Muscle of leg (tissue), 3 donors: ENCODE measurements at regions not wholly inside any gene's neighbourhood (a gene's known extent, or its start where the extent isn't known, plus 50 kb on each side); places are given as distances from the start of the nearest gene placed in this dataset.

ENCODE experiments used
- DNase-seq: peaks from one replicate; pipeline ENCODE4 v3.0.0; 2013
- H3K27ac ChIP-seq: one replicate; pipeline ENCODE4 v1.5.1; 2013; ENCODE audit warnings: mild to moderate bottlenecking, low read length, control low read depth
- H3K27me3 ChIP-seq: one replicate; pipeline ENCODE4 v1.6.1; 2013; ENCODE audit warnings: low read length; ENCODE audit not compliant: control insufficient read depth, insufficient read depth
- H3K36me3 ChIP-seq: one replicate; pipeline ENCODE4 v1.6.1; 2013; ENCODE audit warnings: low read length; ENCODE audit not compliant: control insufficient read depth, insufficient read depth
- H3K4me1 ChIP-seq: one replicate; pipeline ENCODE4 v1.6.1; 2013; ENCODE audit warnings: low read length; ENCODE audit not compliant: control insufficient read depth, insufficient read depth
- H3K4me3 ChIP-seq: one replicate; pipeline ENCODE4 v1.5.1; 2013; ENCODE audit warnings: low read length, control low read depth
- H3K9me3 ChIP-seq: replicated peaks from 2 replicates; pipeline ENCODE4 v1.6.1; 2013; ENCODE audit warnings: low read depth, low read length; ENCODE audit not compliant: control insufficient read depth
- WGBS: methylation state at CpG from one replicate; pipeline ENCODE4 v1.1.5; 2013; ENCODE audit warnings: missing lambda C conversion rate; ENCODE audit not compliant: insufficient coverage; 5-methylcytosine and 5-hydroxymethylcytosine counted together

DNA sequence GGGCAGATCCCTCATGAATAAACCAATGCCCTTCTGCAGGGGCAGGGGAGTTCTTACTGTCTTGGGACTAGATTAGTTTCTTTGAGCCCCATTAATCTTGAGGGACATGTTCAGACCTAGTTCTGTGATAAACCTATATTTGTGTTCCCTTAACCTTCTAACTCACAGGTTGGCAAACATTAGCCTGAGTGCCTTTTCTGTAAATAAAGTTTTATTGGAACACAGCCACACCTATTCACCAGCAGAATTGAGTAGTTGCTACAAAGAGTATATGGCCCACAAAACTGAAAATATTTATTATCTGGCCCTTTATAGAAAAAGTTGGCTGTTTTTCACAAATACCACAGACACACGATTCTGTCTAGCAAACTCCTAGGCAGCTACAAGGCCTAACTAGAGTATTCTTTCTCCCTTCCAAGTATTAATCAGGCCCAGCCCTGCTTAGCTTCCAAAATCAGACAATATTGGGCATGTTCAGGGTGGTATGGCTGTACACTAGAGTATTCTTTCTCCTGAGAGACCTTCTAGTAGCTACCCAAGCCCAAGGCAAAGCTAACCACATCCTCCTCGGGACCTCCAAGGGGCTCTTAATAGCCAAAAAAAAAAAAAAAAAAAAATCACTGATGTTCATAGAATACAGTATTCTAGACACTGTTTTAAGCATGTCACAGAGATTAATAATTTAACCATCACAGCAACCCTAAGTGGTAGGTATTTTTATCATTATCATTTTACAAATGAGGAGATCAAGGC lies 199.3 kb upstream of the PWP1 start:
- WGBS: no CpG with 5 or more reads among the region's 2 CpGs

GRCh38 chr12:107487011-107487680 lies 198.5 kb upstream of the PWP1 start:
- no peaks in the 10 kb centered on the region for H3K4me1 ChIP-seq
- 63% methylated on average over 1 of the region's 2 CpGs for WGBS
- no peak for DNase-seq
- no peaks in the 10 kb centered on the region for H3K27me3 ChIP-seq
- H3K9me3 ChIP-seq: no peaks in the 10 kb centered on the region
- H3K4me3 ChIP-seq: no peak overlapping the region
- H3K27ac ChIP-seq: no peak overlapping the region
- H3K36me3 ChIP-seq: no peaks in the 10 kb centered on the region

More for the DNA sequence above, 199.3 kb upstream of the PWP1 start:
- no peak for DNase-seq
- H3K36me3 ChIP-seq: no peaks in the 10 kb centered on the region
- no peaks in the 10 kb centered on the region for H3K4me1 ChIP-seq
- no peaks in the 10 kb centered on the region for H3K9me3 ChIP-seq
- H3K27me3 ChIP-seq: no peaks in the 10 kb centered on the region
- no peak overlapping the region for H3K4me3 ChIP-seq
- no peak overlapping the region for H3K27ac ChIP-seq

GRCh38 chr12:107488666-107489065 lies 196.9 kb upstream of the PWP1 start:
- H3K4me3 ChIP-seq: no peak overlapping the region
- no peaks in the 10 kb centered on the region for H3K36me3 ChIP-seq
- DNase-seq: no peak
- H3K9me3 ChIP-seq: no peaks in the 10 kb centered on the region
- 80% methylated on average over 1 of the region's 2 CpGs for whole genome bisulfite sequencing
- H3K27me3 ChIP-seq: no peaks in the 10 kb centered on the region
- no peak overlapping the region for H3K27ac ChIP-seq
- H3K4me1 ChIP-seq: no peaks in the 10 kb centered on the region

- H3K27me3 ChIP-seq: no peaks in the 10 kb centered on the region
- no peaks in the 10 kb centered on the region for H3K4me1 ChIP-seq
- H3K27ac ChIP-seq: no peak overlapping the region
- H3K36me3 ChIP-seq: no peaks in the 10 kb centered on the region
- H3K9me3 ChIP-seq: no peaks in the 10 kb centered on the region
- DNase-seq: no peak
- no peak overlapping the region for H3K4me3 ChIP-seq
- 90% methylated on average over 3 of the region's 3 CpGs for WGBS
Measured at GRCh38 chr12:107490010-107490409, 195.6 kb upstream of the PWP1 start.

DNA sequence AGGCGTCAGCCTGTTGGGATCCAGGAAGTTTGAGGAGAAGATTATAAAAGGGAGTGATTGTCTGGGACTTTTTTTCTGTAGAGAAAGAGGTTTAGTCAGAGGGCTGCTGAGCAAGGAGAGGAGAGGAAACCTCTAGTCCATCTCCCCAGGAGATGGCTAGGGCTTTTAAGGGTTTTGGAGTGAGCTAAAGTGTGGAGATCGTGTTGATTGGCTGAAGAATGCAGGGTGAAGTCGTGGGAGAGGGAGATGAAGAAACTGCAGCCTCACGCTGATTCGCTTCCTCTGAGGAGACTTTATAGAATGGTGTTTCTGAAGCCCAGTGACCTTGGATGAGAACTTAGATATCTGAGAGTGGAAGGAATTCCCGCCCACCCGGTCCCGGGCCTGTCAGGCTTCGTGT lies 193.7 kb upstream of the PWP1 start:
- no peak overlapping the region for H3K27ac ChIP-seq
- H3K27me3 ChIP-seq: no peaks in the 10 kb centered on the region
- WGBS: no CpG with 5 or more reads among the region's 9 CpGs
- no peaks in the 10 kb centered on the region for H3K9me3 ChIP-seq
- DNase-seq: no peak
- no peaks in the 10 kb centered on the region for H3K4me1 ChIP-seq
- H3K4me3 ChIP-seq: no peak overlapping the region
- no peaks in the 10 kb centered on the region for H3K36me3 ChIP-seq

- no peak for DNase-seq
- H3K36me3 ChIP-seq: no peaks in the 10 kb centered on the region
- H3K27ac ChIP-seq: no peak overlapping the region
- no peak overlapping the region for H3K4me3 ChIP-seq
- H3K4me1 ChIP-seq: no peaks in the 10 kb centered on the region
- no peaks in the 10 kb centered on the region for H3K27me3 ChIP-seq
- WGBS: 64% methylated on average over 3 of the region's 6 CpGs
- no peaks in the 10 kb centered on the region for H3K9me3 ChIP-seq
Measured at GRCh38 chr12:107492393-107493134, 193.0 kb upstream of the PWP1 start.

- H3K4me3 ChIP-seq: no peak overlapping the region
- no peaks in the 10 kb centered on the region for H3K27me3 ChIP-seq
- no peak overlapping the region for H3K27ac ChIP-seq
- no peaks in the 10 kb centered on the region for H3K36me3 ChIP-seq
- DNase-seq: no peak
- H3K4me1 ChIP-seq: no peaks in the 10 kb centered on the region
- H3K9me3 ChIP-seq: no peaks in the 10 kb centered on the region
- WGBS: 60% methylated on average over 2 of the region's 4 CpGs
Measured at GRCh38 chr12:107493135-107493494, 192.5 kb upstream of the PWP1 start.

GRCh38 chr12:107493666-107494065 lies 191.9 kb upstream of the PWP1 start:
- no CpG with 5 or more reads among the region's 2 CpGs for WGBS
- no peak overlapping the region for H3K4me3 ChIP-seq
- no peak for DNase-seq
- no peak overlapping the region for H3K27ac ChIP-seq
- no peaks in the 10 kb centered on the region for H3K9me3 ChIP-seq
- H3K27me3 ChIP-seq: no peaks in the 10 kb centered on the region
- H3K4me1 ChIP-seq: no peaks in the 10 kb centered on the region
- no peaks in the 10 kb centered on the region for H3K36me3 ChIP-seq

GRCh38 chr12:107494331-107494730 lies 191.3 kb upstream of the PWP1 start:
- no peaks in the 10 kb centered on the region for H3K27me3 ChIP-seq
- no peaks in the 10 kb centered on the region for H3K36me3 ChIP-seq
- no peak overlapping the region for H3K27ac ChIP-seq
- H3K4me3 ChIP-seq: no peak overlapping the region
- no peaks in the 10 kb centered on the region for H3K9me3 ChIP-seq
- H3K4me1 ChIP-seq: no peaks in the 10 kb centered on the region
- 76% methylated on average over 5 of the region's 5 CpGs for WGBS
- DNase-seq: no peak

- H3K9me3 ChIP-seq: no peaks in the 10 kb centered on the region
- no CpG with 5 or more reads among the region's 2 CpGs for WGBS
- no peaks in the 10 kb centered on the region for H3K4me1 ChIP-seq
- H3K27ac ChIP-seq: no peak overlapping the region
- H3K27me3 ChIP-seq: no peaks in the 10 kb centered on the region
- H3K4me3 ChIP-seq: no peak overlapping the region
- no peaks in the 10 kb centered on the region for H3K36me3 ChIP-seq
- no peak for DNase-seq
Measured at GRCh38 chr12:107495604-107496003, 190.0 kb upstream of the PWP1 start.
